K562 (cell line): ENCODE measurements at regions not wholly inside any gene's neighbourhood (a gene's known extent, or its start where the extent isn't known, plus 50 kb on each side); places are given as distances from the start of the nearest gene placed in this dataset.

Source experiments
- ATAC-seq: fragments of 200-7000 bp; cut with Tn5 transposase; 3 replicates; pipeline ENCODE4 v1.9.1; 2020; ENCODE audit warnings: moderate library complexity
- BruUV-seq: library from RNA; stranded (reverse); fragments of 400-500 nt; replicated peaks from 2 replicates; lab custom pipeline; 2021; lab: Mats Ljungman, UMichigan
- CTCF ChIA-PET: fragments of 300-600 bp; formaldehyde crosslinking; extraction: SDS; loops from one replicate; lab custom pipeline; 2021; ENCODE audit warnings: low intra/inter-chr PET ratio; lab: Yijun Ruan, JAX
- POLR2A ChIA-PET: fragments of 300-600, 350-650 bp; sonication (Branson Sonifier 250); formaldehyde crosslinking; extraction: SDS; loops from one replicate; lab custom pipeline; 2021; ENCODE audit warnings: antibody characterized with exemption, inconsistent platforms; lab: Yijun Ruan, JAX
- DNase-seq, 4 experiments: peaks; one replicate each; pipeline versions ENCODE4 v3.0.0 to v3.0.0-alpha.2; 2011 to 2018; ENCODE audit warnings: low spot score in 3 of 4, mixed read lengths in 3 of 4; ENCODE audit errors: extremely low read depth in 1 of 4
- FAIRE-seq: peaks from 2 replicates; lab custom pipeline; 2011; peaks lifted over from hg19 to GRCh38; lab: Jason Lieb, UNC
- H2AFZ ChIP-seq: 2 replicates; pipeline ENCODE4 v1.6.0; 2011; ENCODE audit warnings: low read depth, low read length, control low read depth, inconsistent platforms
- H3K27ac ChIP-seq: fragments of 200-600 bp; 3 replicates; pipeline ENCODE4 v1.8.0; 2011; ENCODE audit warnings: low read depth, mild to moderate bottlenecking, control low read depth, inconsistent platforms, low read length, moderate library complexity, mixed read lengths; ENCODE audit errors: extremely low read depth
- H3K27me3 ChIP-seq, 2 experiments: fragments of 300-600 bp in 1 of 2; 2 replicates in 1 of 2; 3 replicates in 1 of 2; pipeline versions ENCODE4 v1.6.0 to v1.8.0; 2011; ENCODE audit warnings: inconsistent platforms in 2 of 2, low read length in 2 of 2, mild to moderate bottlenecking in 1 of 2, mixed read lengths in 1 of 2, moderate library complexity in 1 of 2; ENCODE audit not compliant: control insufficient read depth in 2 of 2, insufficient read depth in 2 of 2
- H3K36me3 ChIP-seq: fragments of 300-600 bp; 3 replicates; pipeline ENCODE4 v1.8.0; 2011; ENCODE audit warnings: mild to moderate bottlenecking, low read length, inconsistent platforms; ENCODE audit not compliant: control insufficient read depth, insufficient read depth
- H3K4me1 ChIP-seq, 2 experiments: fragments of 200-600 bp in 1 of 2; replicated peaks in 1 of 2; 2 replicates in 1 of 2; 3 replicates in 1 of 2; pipeline versions ENCODE4 v1.5.1 to v1.8.0; 2011; ENCODE audit warnings: inconsistent platforms in 2 of 2, low read length in 2 of 2, mild to moderate bottlenecking in 1 of 2, mixed read lengths in 1 of 2, moderate library complexity in 1 of 2; ENCODE audit not compliant: control insufficient read depth in 2 of 2, insufficient read depth in 2 of 2
- H3K4me2 ChIP-seq: 2 replicates; pipeline ENCODE4 v1.6.1; 2011; ENCODE audit warnings: low read length, control low read depth, inconsistent platforms, mixed read lengths; ENCODE audit not compliant: insufficient read depth
- H3K4me3 ChIP-seq: fragments of 200-600 bp; sonication (generic), shearing (Covaris generic); 2 replicates; pipeline ENCODE4 v1.5.1; 2016; ENCODE audit warnings: control low read depth, inconsistent platforms
- H3K79me2 ChIP-seq: fragments of 200-600 bp; 3 replicates; pipeline ENCODE4 v1.8.0; 2011; ENCODE audit warnings: low read length, inconsistent platforms; ENCODE audit not compliant: control insufficient read depth, insufficient read depth
- H3K9ac ChIP-seq, 2 experiments: 2 replicates each; pipeline versions ENCODE4 v1.6.0 to v1.6.1; 2011; ENCODE audit warnings: low read depth in 2 of 2, low read length in 2 of 2, control low read depth in 1 of 2, inconsistent platforms in 1 of 2, mild to moderate bottlenecking in 1 of 2, mixed read lengths in 1 of 2; ENCODE audit not compliant: insufficient read depth in 1 of 2
- H3K9me1 ChIP-seq: one replicate; pipeline ENCODE4 v1.6.0; 2011; ENCODE audit warnings: inconsistent platforms, mild to moderate bottlenecking, low read length, moderate library complexity; ENCODE audit not compliant: control insufficient read depth, insufficient read depth
- H3K9me3 ChIP-seq: replicated peaks from 2 replicates; pipeline ENCODE4 v1.5.1; 2011; ENCODE audit warnings: low read depth, low read length, inconsistent platforms; ENCODE audit not compliant: control insufficient read depth, insufficient read depth
- H4K20me1 ChIP-seq: replicated peaks from 2 replicates; pipeline ENCODE4 v1.6.1; 2011; ENCODE audit warnings: low read length, inconsistent platforms, mixed read lengths; ENCODE audit not compliant: control insufficient read depth, insufficient read depth
- CHD2 ChIP-seq: IDR thresholded peaks from 2 replicates; pipeline ENCODE4 v1.6.1; 2011; ENCODE audit warnings: low read depth, low read length
- CHD4 ChIP-seq: fragments of 200-600 bp; sonication (generic); IDR thresholded peaks from 3 replicates; pipeline ENCODE4 v1.6.1; 2012; ENCODE audit warnings: low read depth, mild to moderate bottlenecking, mixed read lengths, low read length, inconsistent platforms; ENCODE audit not compliant: insufficient read depth, insufficient replicate concordance, poor library complexity, severe bottlenecking
- CREB5 ChIP-seq: fragments of 250-450 bp; sonication (Bioruptor Pico); IDR thresholded peaks from 2 replicates; pipeline ENCODE4 v1.5.0; 2020; ENCODE audit warnings: mild to moderate bottlenecking
- FOXA1 ChIP-seq: fragments of 450-650 bp; IDR thresholded peaks from 2 replicates; pipeline ENCODE4 v1.6.1; 2016; ENCODE audit warnings: mild to moderate bottlenecking, borderline replicate concordance
- MLLT1 ChIP-seq, 2 experiments: fragments of 450-650 bp; IDR thresholded peaks; 2 replicates each; pipeline ENCODE4 v1.6.1; 2016
- MYC ChIP-seq, 2 experiments: fragments of 250-450 bp in 1 of 2; sonication (Bioruptor Pico) in 1 of 2; IDR thresholded peaks; 2 replicates each; pipeline versions ENCODE4 v1.5.1 to v1.6.1; 2012 to 2021; ENCODE audit warnings: low read depth in 2 of 2, borderline replicate concordance in 1 of 2, improper control_type of control experiment in 1 of 2, low read length in 1 of 2, mild to moderate bottlenecking in 1 of 2, moderate library complexity in 1 of 2
- NELFE ChIP-seq: IDR thresholded peaks from 2 replicates; pipeline ENCODE4 v1.6.1; 2011; ENCODE audit warnings: mild to moderate bottlenecking; ENCODE audit not compliant: insufficient read depth, insufficient read length
- RBFOX2 ChIP-seq: fragments of 200-400 bp; formaldehyde crosslinking; IDR thresholded peaks from 2 replicates; pipeline ENCODE4 v1.6.1; 2017; ENCODE audit warnings: low read depth, mild to moderate bottlenecking, low read length, moderate library complexity
- SAFB ChIP-seq: fragments of 200-400 bp; formaldehyde crosslinking; IDR thresholded peaks from 2 replicates; pipeline ENCODE4 v1.6.1; 2017; ENCODE audit warnings: low read depth, low read length, borderline replicate concordance
- SP2 ChIP-seq: IDR thresholded peaks from 2 replicates; pipeline ENCODE4 v1.6.1; 2011; ENCODE audit warnings: mild to moderate bottlenecking, low read depth, low read length, moderate library complexity; ENCODE audit not compliant: poor library complexity, severe bottlenecking; ENCODE audit errors: extremely low read depth
- ZBTB33 ChIP-seq: sonication (generic); formaldehyde crosslinking; IDR thresholded peaks from 2 replicates; pipeline ENCODE4 v1.8.1; 2023; ENCODE audit warnings: mild to moderate bottlenecking, missing genetic modification reagents
- ZNF316 ChIP-seq: fragments of 450-650 bp; IDR thresholded peaks from 2 replicates; pipeline ENCODE4 v1.6.1; 2016
- ZNF512 ChIP-seq: IDR thresholded peaks from 2 replicates; pipeline ENCODE4 v1.6.1; 2016; ENCODE audit warnings: missing genetic modification characterization, missing compliant biosample characterization
- ZNF644 ChIP-seq: fragments of 200-800 bp; sonication (Bioruptor generic); IDR thresholded peaks from 2 replicates; pipeline ENCODE4 v1.6.1; 2016; ENCODE audit warnings: low read depth, missing genetic modification characterization, missing compliant biosample characterization
- ZNF707 ChIP-seq: fragments of 250-450 bp; sonication (Bioruptor Pico); conservative IDR thresholded peaks from 2 replicates; pipeline ENCODE4 v1.8.0; 2022; ENCODE audit warnings: inconsistent platforms, mild to moderate bottlenecking, moderate library complexity
- ZNF780A ChIP-seq: fragments of 250-450 bp; sonication (Bioruptor Pico); IDR thresholded peaks from 2 replicates; pipeline ENCODE4 v1.5.0; 2021; ENCODE audit warnings: mild to moderate bottlenecking
- WGBS: fragments of 100-300 bp; shearing (Covaris generic); methylation state at CpG from one replicate; pipeline ENCODE4 v1.1.6; 2016; ENCODE audit warnings: low coverage, mixed read lengths; ENCODE audit not compliant: insufficient coverage; ENCODE audit errors: missing lambda C conversion rate; 5-methylcytosine and 5-hydroxymethylcytosine counted together
- in situ Hi-C: fragments of 300-500 bp; cut with MboI; formaldehyde crosslinking; loops from 4 replicates; pipeline ENCODE4 v1.15.0; 2018; ENCODE audit warnings: inconsistent platforms, mixed read lengths
- intact Hi-C: fragments of 100-400 bp; cut with micrococcal nuclease; formaldehyde crosslinking; loops from 2 replicates; pipeline ENCODE4 v1.14.2; 2022

- no peak overlapping the region for H3K9ac ChIP-seq
- no peak overlapping the region for H2AFZ ChIP-seq
- H3K9me3 ChIP-seq: no peaks in the 10 kb centered on the region
- no peaks in the 10 kb centered on the region for H3K9me1 ChIP-seq
- ChIA-PET CTCF (no interaction called here), POLR2A (interaction anchor here (0.6 to 1.6 kb wide), 2 partner anchors 9 to 252 kb away, joined by 3 to 5 read pairs; no protein-coding TSS in a partner anchor)
- H3K36me3 ChIP-seq: no peaks in the 10 kb centered on the region
- H3K4me1 ChIP-seq: no peaks in the 10 kb centered on the region
- WGBS: 11% methylated on average over 1 of the region's 1 CpG
- FAIRE-seq (no peak), DNase-seq (no peak), ATAC-seq (no peak)
- no peaks in the 10 kb centered on the region for H3K27me3 ChIP-seq
- H3K79me2 ChIP-seq: no peaks in the 10 kb centered on the region
- in situ Hi-C loops: no loop called here
- no peaks in the 10 kb centered on the region for H4K20me1 ChIP-seq
- no peak overlapping the region for H3K4me2 ChIP-seq
- no TSS peak for BruUV-seq
- no peak overlapping the region for H3K4me3 ChIP-seq
- H3K27ac ChIP-seq: no peak overlapping the region
- intact Hi-C loops: no loop called here
- TF ChIP-seq RBFOX2: no peak
- TF ChIP-seq NELFE: no peak
- no peak for TF ChIP-seq ZNF707 (CRISPR knock-in tag)
- no peak for TF ChIP-seq ZNF512 (tag)
- no peak for TF ChIP-seq CREB5 (CRISPR knock-in tag)
- TF ChIP-seq ZNF316: no peak
- TF ChIP-seq FOXA1: no peak
- TF ChIP-seq SAFB: no peak
- no peak for TF ChIP-seq MLLT1 (IDR thresholded peaks at IDR 0.05)
- no peak for TF ChIP-seq ZNF780A (CRISPR knock-in tag)
- no peak for TF ChIP-seq SP2
- TF ChIP-seq CHD4: no peak
- TF ChIP-seq CHD2: no peak
- no peak for TF ChIP-seq ZNF644 (tag)
- TF ChIP-seq MYC (IDR thresholded peaks at IDR 0.05; ENCODE audit: low read depth, low read length): no peak
- TF ChIP-seq MYC (CRISPR knock-in tag; IDR thresholded peaks at IDR 0.05; ENCODE audit: borderline replicate concordance, low read depth): no peak
- no peak for TF ChIP-seq ZBTB33 (CRISPR knock-in tag)
Observed at GRCh38 chr3:152060701-152061100, 187.3 kb downstream of the SUCNR1 start.
